ENCODE measurements at regions not wholly inside any gene's neighbourhood (a gene's known extent, or its start where the extent isn't known, plus 50 kb on each side); places are given as distances from the start of the nearest gene placed in this dataset.
"Not testable (repeated sequence)": the region's sequence is repeated elsewhere in the genome, so short reads cannot be mapped to it uniquely, and the experiment has no call there.

DNA sequence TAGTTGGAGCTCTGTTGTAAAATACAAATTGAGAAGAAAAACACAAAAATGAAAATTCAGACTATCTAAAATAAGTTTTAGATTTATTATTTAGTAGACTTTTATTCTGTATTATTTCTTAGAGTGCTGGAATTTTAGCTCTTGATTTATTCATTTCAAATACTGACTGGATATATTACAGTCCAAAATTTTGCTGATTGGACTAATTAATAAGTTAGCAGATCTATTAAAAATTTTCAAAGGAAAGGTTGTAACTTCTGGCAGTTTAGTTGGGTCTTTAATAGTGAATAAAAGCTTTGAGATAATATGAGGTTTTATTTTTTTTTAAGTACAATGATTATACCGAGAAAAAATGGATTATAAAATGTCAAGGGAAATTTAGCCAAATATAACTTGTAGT, 1224.9 kb upstream of the SPRY2 start:
- H3K9me3 Mint-ChIP-seq, result peaks cover 19% of the 10 kb centered on the region in 2 donors
- no peaks in the 10 kb centered on the region for H3K36me3 Mint-ChIP-seq
- DNase-seq (ENCODE audit: low spot score in 2 of 2) (no peak), ATAC-seq (no peak)
- H3K27ac Mint-ChIP-seq, result no peak overlapping the region

DNA sequence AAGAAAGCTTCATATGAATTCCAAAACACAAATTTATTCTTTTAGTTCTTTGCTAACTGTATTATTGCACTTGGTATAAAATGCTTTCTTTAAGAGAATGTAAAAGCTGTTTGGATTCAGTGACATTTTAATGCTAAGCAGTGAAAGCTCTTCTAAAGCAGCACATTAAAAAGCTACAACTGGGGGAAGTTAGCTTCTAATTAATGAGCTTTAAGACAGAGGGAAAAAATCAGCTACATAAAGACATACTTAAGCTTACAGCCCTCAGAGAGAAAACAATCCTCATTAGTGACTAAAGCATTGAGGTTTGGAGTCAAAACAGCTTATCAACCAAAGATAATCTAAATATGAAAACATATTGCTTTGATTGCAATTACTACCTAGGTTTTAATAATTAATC, 1222.2 kb upstream of the SPRY2 start:
- H3K27ac Mint-ChIP-seq, result no peak overlapping the region
- no peak for DNase-seq (ENCODE audit: low spot score in 2 of 2)
- H3K36me3 Mint-ChIP-seq, result no peaks in the 10 kb centered on the region
- peaks cover 15 to 19% of the 10 kb centered on the region in 2 donors for H3K9me3 Mint-ChIP-seq
- no peak for ATAC-seq

DNA sequence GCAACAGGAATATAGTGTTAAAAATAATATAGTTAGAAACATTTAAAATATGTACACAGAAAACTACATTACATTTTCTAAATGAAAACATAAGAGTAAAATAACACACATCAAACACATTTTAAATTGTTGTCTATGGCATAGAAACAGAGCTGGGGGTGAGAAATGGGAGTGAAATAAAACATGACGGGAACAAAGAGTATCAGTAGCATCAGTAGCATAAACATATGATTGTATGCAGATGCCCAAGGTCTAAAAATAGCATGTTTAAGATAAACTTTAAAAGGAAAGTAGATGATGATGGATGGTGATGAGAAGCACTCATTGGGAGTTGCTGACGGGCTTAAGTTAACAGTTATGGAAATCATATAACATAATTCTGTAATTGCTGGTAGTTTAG, 1221.7 kb upstream of the SPRY2 start:
- Mint-ChIP-seq H3K9me3 (peaks cover 13 to 19% of the 10 kb centered on the region in 2 donors), H3K36me3 (no peaks in the 10 kb centered on the region), H3K27ac (no peak overlapping the region)
- DNase-seq (ENCODE audit: low spot score in 2 of 2) (no peak), ATAC-seq (no peak)

DNA sequence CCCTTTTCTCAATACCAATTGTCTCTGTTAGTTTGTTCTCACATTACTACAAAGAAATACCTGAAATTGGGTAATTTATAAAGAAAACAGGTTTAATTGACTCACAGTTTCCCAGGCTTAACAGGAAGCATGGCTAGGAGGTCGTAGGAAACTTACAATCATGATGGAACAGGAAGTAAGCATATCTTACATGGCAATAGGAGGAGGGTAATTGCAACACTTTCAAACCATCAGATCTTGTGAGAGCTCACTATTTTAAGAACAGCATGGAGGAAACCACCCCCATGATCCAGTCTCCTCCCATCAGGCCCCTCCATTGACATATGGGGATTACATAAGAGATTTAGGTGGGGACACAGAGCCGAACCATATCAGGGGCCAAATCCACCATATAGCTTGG, 1210.1 kb upstream of the SPRY2 start:
- Mint-ChIP-seq H3K9me3 (peaks cover 11 to 35% of the 10 kb centered on the region in 2 donors), H3K27ac (no peak overlapping the region), H3K36me3 (peaks cover 4 to 5% of the 10 kb centered on the region in 2 donors)
- ATAC-seq (no peak), DNase-seq (ENCODE audit: low spot score in 2 of 2) (no peak)

DNA sequence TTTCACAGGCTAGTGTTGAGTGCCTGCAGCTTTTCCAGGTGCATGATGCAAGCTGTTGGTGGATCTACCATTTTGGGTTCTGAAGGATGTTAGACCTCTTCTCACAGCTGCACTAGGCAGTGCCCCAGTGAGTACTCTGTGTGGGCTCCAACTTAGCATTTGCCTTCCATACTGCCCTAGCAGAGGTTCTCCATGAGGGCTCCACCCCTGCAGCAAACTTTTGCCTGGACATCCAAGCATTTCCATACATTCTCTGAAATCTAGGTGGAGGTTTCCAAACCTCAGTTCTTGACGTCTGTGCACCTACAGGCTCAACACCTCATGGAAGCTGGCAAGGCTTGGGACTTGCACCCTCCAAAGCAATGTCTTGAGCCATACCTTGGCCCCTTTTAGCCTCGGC, 1205.4 kb upstream of the SPRY2 start:
- not testable (repeated sequence) for ATAC-seq; H3K27ac Mint-ChIP-seq; DNase-seq (ENCODE audit: low spot score in 2 of 2); H3K36me3 Mint-ChIP-seq
- H3K9me3 Mint-ChIP-seq, result peaks cover 17 to 36% of the 10 kb centered on the region in 2 donors

DNA sequence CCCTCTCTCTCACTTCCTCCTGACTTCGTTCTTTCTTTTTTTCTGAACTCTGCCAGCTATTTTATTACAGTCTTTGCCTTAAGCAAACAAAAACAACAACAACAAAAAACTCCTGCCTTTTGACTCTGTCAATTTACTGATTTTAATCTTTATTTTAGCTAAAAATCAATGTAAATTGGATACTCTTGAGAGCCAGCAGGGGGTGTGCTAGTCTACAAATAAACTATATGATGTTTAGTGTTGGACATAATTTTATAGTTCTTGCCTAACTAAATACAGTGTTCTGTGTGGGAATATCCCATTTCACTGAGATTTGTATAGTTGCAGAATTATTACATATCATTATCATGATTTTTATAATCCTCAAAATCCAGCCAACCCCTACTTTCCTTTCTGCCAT, 1199.9 kb upstream of the SPRY2 start:
- H3K9me3 Mint-ChIP-seq, result peaks cover 23 to 29% of the 10 kb centered on the region in 2 donors
- DNase-seq (ENCODE audit: low spot score in 2 of 2) (no peak), ATAC-seq (no peak)
- peaks cover 6 to 7% of the 10 kb centered on the region in 2 donors for H3K36me3 Mint-ChIP-seq
- no peak overlapping the region for H3K27ac Mint-ChIP-seq

DNA sequence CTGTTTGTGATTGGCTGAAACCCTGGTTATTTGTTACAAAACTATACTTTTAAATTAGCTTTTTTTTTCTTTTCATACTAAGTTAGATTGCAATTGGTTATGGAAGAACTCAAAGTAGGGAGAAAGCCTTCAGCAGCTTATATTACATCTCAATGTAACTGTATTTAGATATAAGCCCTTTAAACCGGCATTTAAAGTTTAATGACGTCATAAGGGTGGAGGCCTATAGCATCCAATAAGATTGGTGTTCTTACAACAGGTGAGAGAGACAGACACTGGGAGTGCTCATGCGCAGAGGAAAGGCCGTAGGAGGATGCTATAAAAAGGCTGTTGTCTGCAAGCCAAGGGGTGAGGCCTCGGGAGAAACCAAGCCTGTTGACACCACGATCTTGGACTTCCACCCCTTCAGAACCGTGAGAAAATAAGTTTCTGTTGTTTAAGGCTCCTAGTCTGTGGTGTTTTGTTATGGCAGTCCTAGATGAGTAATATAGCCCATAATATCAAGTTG, 1198.8 kb upstream of the SPRY2 start:
- DNase-seq (ENCODE audit: low spot score in 2 of 2), result no peak
- Mint-ChIP-seq H3K36me3 (peaks cover 6 to 7% of the 10 kb centered on the region in 2 donors), H3K27ac (no peak overlapping the region), H3K9me3 (peaks cover 23 to 28% of the 10 kb centered on the region in 2 donors)
- no peak for ATAC-seq

DNA sequence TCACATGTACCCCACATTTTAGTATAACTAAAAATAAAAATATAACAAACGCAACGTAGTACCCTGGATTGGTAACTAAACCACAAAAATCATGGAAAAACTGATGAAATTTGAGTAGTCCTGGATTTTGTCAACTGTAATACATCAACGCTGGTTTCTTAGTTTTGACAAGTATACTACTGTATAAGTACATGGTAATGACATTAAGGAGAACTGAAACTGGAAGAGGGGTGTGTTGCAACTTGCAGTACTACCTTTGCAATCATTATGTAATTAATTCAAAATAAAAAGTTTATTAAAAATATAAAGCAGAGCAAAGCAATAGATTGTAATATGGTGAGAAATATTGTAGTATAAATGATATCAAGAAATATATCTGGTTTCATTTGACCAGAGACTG, 1158.0 kb upstream of the SPRY2 start:
- H3K27ac Mint-ChIP-seq, result no peak overlapping the region
- peaks cover 24 to 35% of the 10 kb centered on the region in 2 donors for H3K9me3 Mint-ChIP-seq
- DNase-seq (ENCODE audit: low spot score in 2 of 2) (no peak), ATAC-seq (no peak)
- H3K36me3 Mint-ChIP-seq, result no peaks in the 10 kb centered on the region

DNA sequence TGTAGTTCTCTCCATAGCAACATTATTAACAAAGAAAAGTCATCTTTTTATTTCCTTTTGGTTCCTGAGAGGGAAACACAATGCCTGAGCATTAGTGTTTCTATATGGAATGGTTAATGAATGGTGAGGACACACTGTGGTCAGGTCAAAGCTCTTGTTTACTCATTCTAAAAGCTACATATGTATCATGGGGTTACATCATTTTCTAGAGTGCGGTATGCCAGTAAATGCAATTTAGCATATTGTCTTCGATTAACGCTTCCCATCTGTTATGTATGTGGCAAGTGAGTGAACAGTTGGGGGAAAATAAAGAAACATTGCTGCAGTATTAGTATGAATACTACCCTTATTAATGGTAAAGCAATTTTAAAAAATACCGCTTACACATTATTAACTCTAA, 1152.2 kb upstream of the SPRY2 start:
- Mint-ChIP-seq H3K9me3 (peaks cover 15 to 23% of the 10 kb centered on the region in 2 donors), H3K27ac (no peak overlapping the region), H3K36me3 (no peaks in the 10 kb centered on the region)
- DNase-seq (ENCODE audit: low spot score in 2 of 2) (no peak), ATAC-seq (no peak)

DNA sequence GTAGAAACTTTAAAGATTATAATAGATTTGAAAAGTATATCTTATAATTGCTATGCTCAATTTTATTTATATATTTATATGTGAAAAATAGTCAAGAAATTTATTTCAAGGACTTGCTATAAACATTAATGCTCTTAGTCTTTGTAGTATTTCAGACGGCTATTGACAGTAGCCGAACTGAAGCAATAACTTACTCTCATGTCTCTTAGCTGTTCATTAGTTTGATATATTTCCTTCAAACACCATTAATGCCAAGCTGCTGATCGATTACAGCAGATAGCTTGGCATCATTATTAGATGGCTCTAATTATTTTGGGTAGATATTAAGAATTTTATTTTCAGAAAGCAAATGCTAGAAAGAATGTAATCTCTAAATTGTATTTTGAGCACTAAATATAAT, 1151.5 kb upstream of the SPRY2 start:
- Mint-ChIP-seq H3K27ac (no peak overlapping the region), H3K9me3 (peaks cover 15 to 21% of the 10 kb centered on the region in 2 donors), H3K36me3 (no peaks in the 10 kb centered on the region)
- ATAC-seq (no peak), DNase-seq (ENCODE audit: low spot score in 2 of 2) (no peak)

DNA sequence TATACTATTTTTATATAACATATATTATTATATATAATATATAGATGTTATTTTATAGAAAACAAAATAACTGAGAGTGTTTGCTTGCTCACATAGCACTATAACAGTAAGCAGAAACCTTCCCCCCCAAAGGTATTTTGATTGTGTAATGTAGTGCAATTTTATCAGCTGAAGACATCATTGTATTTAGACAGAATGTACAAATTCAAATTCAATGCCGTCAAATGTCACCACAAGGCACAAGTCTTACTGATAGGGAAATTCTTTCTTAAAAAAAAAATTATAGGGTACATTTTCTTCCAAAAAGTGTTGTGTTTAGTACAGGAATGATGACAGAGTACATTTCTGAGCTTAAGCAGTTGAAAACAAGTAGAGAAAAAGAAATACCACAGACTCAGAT, 1147.1 kb upstream of the SPRY2 start:
- no peak for ATAC-seq
- Mint-ChIP-seq H3K36me3 (no peaks in the 10 kb centered on the region), H3K9me3 (peaks cover 2 to 3% of the 10 kb centered on the region in 2 donors), H3K27ac (no peak overlapping the region)
- no peak for DNase-seq (ENCODE audit: low spot score in 2 of 2)

DNA sequence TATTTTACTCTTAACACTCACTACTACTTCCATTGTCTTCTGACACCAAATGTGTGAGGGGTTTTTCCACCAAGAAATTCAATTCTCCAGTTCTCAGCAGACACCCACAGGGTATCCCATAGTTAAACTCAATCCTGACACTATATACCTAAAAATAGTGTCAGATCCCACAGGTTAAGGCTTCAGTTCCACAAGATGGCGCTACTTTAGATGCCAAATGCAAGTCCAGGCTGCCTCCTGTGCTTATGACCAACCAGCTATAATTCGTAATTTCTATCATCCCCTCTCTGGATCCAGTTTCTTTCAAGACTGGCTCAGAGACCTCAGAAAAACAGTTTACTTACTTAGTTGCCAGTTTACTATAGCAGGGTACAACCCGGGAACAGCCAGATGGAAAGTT, 1146.2 kb upstream of the SPRY2 start:
- no peak for ATAC-seq
- Mint-ChIP-seq H3K36me3 (no peaks in the 10 kb centered on the region), H3K27ac (no peak overlapping the region), H3K9me3 (peaks cover 3 to 4% of the 10 kb centered on the region in 2 donors)
- DNase-seq (ENCODE audit: low spot score in 2 of 2), result no peak

DNA sequence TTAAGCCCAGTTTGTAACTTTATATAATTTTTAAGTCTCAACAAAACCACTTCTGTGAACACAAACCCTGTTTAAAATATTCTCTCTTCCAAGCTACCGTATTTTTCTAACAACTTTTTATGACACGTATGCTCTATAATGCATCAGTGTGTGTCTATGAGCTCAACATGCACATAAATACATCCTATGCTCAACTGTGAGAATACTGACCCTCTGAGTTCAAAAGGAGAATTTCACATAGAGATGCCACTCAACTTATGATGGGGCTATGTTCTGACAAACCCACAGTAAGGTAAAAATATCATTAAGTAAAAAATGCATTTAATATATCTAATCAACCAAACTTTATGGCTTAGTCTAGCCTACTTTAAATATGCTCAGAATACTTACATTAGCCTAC, 1139.7 kb upstream of the SPRY2 start:
- DNase-seq (ENCODE audit: low spot score in 2 of 2) (no peak), ATAC-seq (no peak)
- peaks cover 3 to 12% of the 10 kb centered on the region in 2 donors for H3K9me3 Mint-ChIP-seq
- no peaks in the 10 kb centered on the region for H3K36me3 Mint-ChIP-seq
- no peak overlapping the region for H3K27ac Mint-ChIP-seq

DNA sequence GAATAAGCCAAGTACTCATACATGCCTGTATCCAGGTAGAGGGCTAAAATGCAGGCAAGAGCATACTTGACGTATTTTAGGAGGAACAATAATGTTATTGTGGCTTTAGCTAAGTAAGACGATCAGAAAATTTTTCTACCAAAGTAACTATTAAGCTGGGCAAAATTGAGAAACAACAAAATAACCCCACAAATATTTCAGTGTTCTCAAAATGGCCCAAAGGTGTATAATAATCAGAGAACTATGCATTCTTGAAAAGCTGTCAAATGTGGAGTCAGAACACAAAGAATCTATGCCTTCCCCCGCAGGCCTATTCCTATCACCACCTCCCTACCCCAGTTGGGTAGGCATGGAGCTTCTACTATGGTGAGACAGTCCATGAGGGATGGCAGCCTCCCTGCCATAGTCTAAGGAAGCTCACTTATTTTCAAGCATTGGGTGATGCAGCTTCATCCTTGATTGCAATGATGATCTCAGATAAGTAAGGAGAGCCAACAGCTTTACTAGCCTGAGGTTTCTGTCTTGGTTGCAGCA, 1132.5 kb upstream of the SPRY2 start:
- Mint-ChIP-seq H3K9me3 (peaks cover 25 to 32% of the 10 kb centered on the region in 2 donors), H3K27ac (no peak overlapping the region)

DNA sequence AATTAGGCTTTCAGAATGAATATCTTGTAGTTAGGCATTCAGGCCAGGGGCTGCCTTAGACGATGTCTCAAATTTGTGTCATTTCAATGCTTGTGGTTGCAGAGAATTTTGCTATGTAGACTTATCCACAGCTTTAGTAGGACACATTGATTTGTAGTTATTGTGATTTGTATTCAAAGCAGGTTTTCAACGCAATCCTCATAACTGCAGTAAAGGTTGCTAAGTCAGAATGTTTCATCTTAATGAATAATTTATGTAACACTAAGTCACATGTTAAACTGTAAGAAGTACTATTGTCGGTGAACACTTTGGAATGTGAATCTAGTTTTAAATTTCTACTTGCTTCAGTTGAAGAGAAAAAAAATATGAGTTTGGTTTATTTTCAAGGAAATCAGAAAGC, 1117.2 kb upstream of the SPRY2 start:
- Mint-ChIP-seq H3K36me3 (no peaks in the 10 kb centered on the region), H3K9me3 (peaks cover 9 to 11% of the 10 kb centered on the region in 2 donors), H3K27ac (no peak overlapping the region)
- no peak for DNase-seq (ENCODE audit: low spot score in 2 of 2)
- ATAC-seq, result no peak

More for the DNA sequence above, 1132.5 kb upstream of the SPRY2 start:
- DNase-seq (ENCODE audit: low spot score in 2 of 2) (no peak), ATAC-seq (no peak)
- H3K36me3 Mint-ChIP-seq, result peaks cover 5 to 7% of the 10 kb centered on the region in 2 donors

DNA sequence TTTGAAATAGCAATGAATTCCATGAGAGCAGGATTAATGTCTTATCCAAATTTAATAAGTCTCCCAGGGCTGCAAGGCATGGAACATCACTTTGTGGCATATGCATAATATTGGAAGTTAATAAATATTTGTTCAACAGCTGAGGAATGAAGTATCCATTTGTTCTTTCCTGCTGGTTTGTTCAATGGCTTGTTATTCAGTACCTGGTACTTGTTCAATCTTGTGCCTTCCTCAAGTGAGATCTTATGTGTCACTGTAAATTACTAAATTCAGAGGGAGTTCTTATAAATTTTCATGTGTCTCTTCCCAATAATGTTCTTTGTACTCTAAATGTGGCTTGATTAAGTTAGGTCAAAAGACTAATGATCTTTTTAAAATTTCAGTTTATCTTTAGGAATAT, 1105.5 kb upstream of the SPRY2 start:
- Mint-ChIP-seq H3K27ac (no peak overlapping the region), H3K9me3 (peaks cover 9 to 29% of the 10 kb centered on the region in 2 donors), H3K36me3 (no peaks in the 10 kb centered on the region)
- ATAC-seq (no peak), DNase-seq (ENCODE audit: low spot score in 2 of 2) (no peak)

DNA sequence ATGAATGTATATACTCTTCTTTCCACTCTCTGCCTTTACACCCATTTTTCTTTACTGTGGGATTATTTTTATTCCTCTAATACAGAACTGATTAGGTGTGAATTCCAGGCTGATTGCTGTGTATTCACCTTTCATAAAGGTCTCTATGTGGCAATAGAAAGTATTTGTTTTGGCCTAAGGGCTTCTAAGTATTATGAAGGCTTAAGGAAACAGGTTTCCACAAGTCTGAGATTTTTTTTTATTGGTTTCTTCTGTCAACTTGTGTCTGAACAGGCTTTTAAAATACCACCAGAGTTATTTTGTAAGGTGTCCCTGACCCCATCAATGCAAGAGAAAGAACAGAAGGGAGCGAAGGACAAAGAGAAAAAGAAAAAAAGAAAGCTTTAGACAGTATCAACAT, 1102.0 kb upstream of the SPRY2 start:
- peaks cover 16 to 20% of the 10 kb centered on the region in 2 donors for H3K9me3 Mint-ChIP-seq
- no peak for DNase-seq (ENCODE audit: low spot score in 2 of 2)
- no peaks in the 10 kb centered on the region for H3K36me3 Mint-ChIP-seq
- no peak overlapping the region for H3K27ac Mint-ChIP-seq
- ATAC-seq, result no peak

DNA sequence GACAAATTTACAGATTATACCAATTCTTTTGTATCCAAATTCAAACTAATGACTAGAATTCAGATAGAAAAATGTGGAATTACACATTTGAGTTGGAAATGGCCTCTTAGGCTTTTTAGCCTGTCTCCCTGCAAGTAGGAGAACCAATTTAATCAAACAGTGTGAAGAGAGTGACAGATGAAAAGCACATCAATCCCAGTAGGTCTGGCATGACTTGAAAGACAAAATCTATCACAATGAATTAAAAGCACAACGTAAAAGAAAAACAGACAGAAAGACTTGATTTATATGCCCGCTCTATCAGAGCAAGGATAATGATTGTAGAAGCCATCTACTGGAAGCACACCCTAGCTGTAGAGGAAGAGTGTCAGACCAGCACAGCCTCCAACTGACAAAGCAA, 1084.4 kb upstream of the SPRY2 start:
- Mint-ChIP-seq H3K27ac (no peak overlapping the region), H3K36me3 (no peaks in the 10 kb centered on the region), H3K9me3 (peaks cover 0 to 5% of the 10 kb centered on the region in 2 donors)
- DNase-seq (ENCODE audit: low spot score in 2 of 2), result no peak
- ATAC-seq, result no peak
